K562 (cell line): ENCODE measurements at regions not wholly inside any gene's neighbourhood (a gene's known extent, or its start where the extent isn't known, plus 50 kb on each side); places are given as distances from the start of the nearest gene placed in this dataset.
A peak's percentile ranks its signal among the peaks of the same experiment; 100 is the strongest.

ENCODE experiments used
- ATAC-seq: fragments of 200-7000 bp; cut with Tn5 transposase; 3 replicates; pipeline ENCODE4 v1.9.1; 2020; ENCODE audit warnings: moderate library complexity
- BruUV-seq: library from RNA; stranded (reverse); fragments of 400-500 nt; replicated peaks from 2 replicates; lab custom pipeline; 2021; lab: Mats Ljungman, UMichigan
- CTCF ChIA-PET: fragments of 300-600 bp; formaldehyde crosslinking; extraction: SDS; loops from one replicate; lab custom pipeline; 2021; ENCODE audit warnings: low intra/inter-chr PET ratio; lab: Yijun Ruan, JAX
- POLR2A ChIA-PET: fragments of 300-600, 350-650 bp; sonication (Branson Sonifier 250); formaldehyde crosslinking; extraction: SDS; loops from one replicate; lab custom pipeline; 2021; ENCODE audit warnings: antibody characterized with exemption, inconsistent platforms; lab: Yijun Ruan, JAX
- DNase-seq, 4 experiments: peaks; one replicate each; pipeline versions ENCODE4 v3.0.0 to v3.0.0-alpha.2; 2011 to 2018; ENCODE audit warnings: low spot score in 3 of 4, mixed read lengths in 3 of 4; ENCODE audit errors: extremely low read depth in 1 of 4
- FAIRE-seq: peaks from 2 replicates; lab custom pipeline; 2011; peaks lifted over from hg19 to GRCh38; lab: Jason Lieb, UNC
- H2AFZ ChIP-seq: 2 replicates; pipeline ENCODE4 v1.6.0; 2011; ENCODE audit warnings: low read depth, low read length, control low read depth, inconsistent platforms
- H3K27ac ChIP-seq: fragments of 200-600 bp; 3 replicates; pipeline ENCODE4 v1.8.0; 2011; ENCODE audit warnings: low read depth, mild to moderate bottlenecking, control low read depth, inconsistent platforms, low read length, moderate library complexity, mixed read lengths; ENCODE audit errors: extremely low read depth
- H3K27me3 ChIP-seq, 2 experiments: fragments of 300-600 bp in 1 of 2; 2 replicates in 1 of 2; 3 replicates in 1 of 2; pipeline versions ENCODE4 v1.6.0 to v1.8.0; 2011; ENCODE audit warnings: inconsistent platforms in 2 of 2, low read length in 2 of 2, mild to moderate bottlenecking in 1 of 2, mixed read lengths in 1 of 2, moderate library complexity in 1 of 2; ENCODE audit not compliant: control insufficient read depth in 2 of 2, insufficient read depth in 2 of 2
- H3K36me3 ChIP-seq: fragments of 300-600 bp; 3 replicates; pipeline ENCODE4 v1.8.0; 2011; ENCODE audit warnings: mild to moderate bottlenecking, low read length, inconsistent platforms; ENCODE audit not compliant: control insufficient read depth, insufficient read depth
- H3K4me1 ChIP-seq, 2 experiments: fragments of 200-600 bp in 1 of 2; replicated peaks in 1 of 2; 2 replicates in 1 of 2; 3 replicates in 1 of 2; pipeline versions ENCODE4 v1.5.1 to v1.8.0; 2011; ENCODE audit warnings: inconsistent platforms in 2 of 2, low read length in 2 of 2, mild to moderate bottlenecking in 1 of 2, mixed read lengths in 1 of 2, moderate library complexity in 1 of 2; ENCODE audit not compliant: control insufficient read depth in 2 of 2, insufficient read depth in 2 of 2
- H3K4me2 ChIP-seq: 2 replicates; pipeline ENCODE4 v1.6.1; 2011; ENCODE audit warnings: low read length, control low read depth, inconsistent platforms, mixed read lengths; ENCODE audit not compliant: insufficient read depth
- H3K4me3 ChIP-seq: fragments of 200-600 bp; sonication (generic), shearing (Covaris generic); 2 replicates; pipeline ENCODE4 v1.5.1; 2016; ENCODE audit warnings: control low read depth, inconsistent platforms
- H3K79me2 ChIP-seq: fragments of 200-600 bp; 3 replicates; pipeline ENCODE4 v1.8.0; 2011; ENCODE audit warnings: low read length, inconsistent platforms; ENCODE audit not compliant: control insufficient read depth, insufficient read depth
- H3K9ac ChIP-seq, 2 experiments: 2 replicates each; pipeline versions ENCODE4 v1.6.0 to v1.6.1; 2011; ENCODE audit warnings: low read depth in 2 of 2, low read length in 2 of 2, control low read depth in 1 of 2, inconsistent platforms in 1 of 2, mild to moderate bottlenecking in 1 of 2, mixed read lengths in 1 of 2; ENCODE audit not compliant: insufficient read depth in 1 of 2
- H3K9me1 ChIP-seq: one replicate; pipeline ENCODE4 v1.6.0; 2011; ENCODE audit warnings: inconsistent platforms, mild to moderate bottlenecking, low read length, moderate library complexity; ENCODE audit not compliant: control insufficient read depth, insufficient read depth
- H3K9me3 ChIP-seq: replicated peaks from 2 replicates; pipeline ENCODE4 v1.5.1; 2011; ENCODE audit warnings: low read depth, low read length, inconsistent platforms; ENCODE audit not compliant: control insufficient read depth, insufficient read depth
- H4K20me1 ChIP-seq: replicated peaks from 2 replicates; pipeline ENCODE4 v1.6.1; 2011; ENCODE audit warnings: low read length, inconsistent platforms, mixed read lengths; ENCODE audit not compliant: control insufficient read depth, insufficient read depth
- CBFA2T3 ChIP-seq: fragments of 450-650 bp; IDR thresholded peaks from 2 replicates; pipeline ENCODE4 v1.6.1; 2017
- CREB1 ChIP-seq, 2 experiments: sonication (generic) in 1 of 2; formaldehyde crosslinking in 1 of 2; IDR thresholded peaks; 2 replicates each; pipeline versions ENCODE4 v1.6.1 to v1.8.0; 2012 to 2022; ENCODE audit warnings: inconsistent platforms in 1 of 2, mild to moderate bottlenecking in 1 of 2, missing genetic modification reagents in 1 of 2, moderate library complexity in 1 of 2
- NFIC ChIP-seq: fragments of 450-650 bp; IDR thresholded peaks from 2 replicates; pipeline ENCODE4 v1.6.1; 2017; ENCODE audit warnings: mild to moderate bottlenecking, inconsistent platforms
- POLR2AphosphoS5 ChIP-seq: IDR thresholded peaks from 2 replicates; pipeline ENCODE4 v1.6.1; 2011; ENCODE audit warnings: mild to moderate bottlenecking, low read depth, low read length, moderate library complexity; ENCODE audit not compliant: control insufficient read depth, insufficient read depth
- RFX5 ChIP-seq: IDR thresholded peaks from 2 replicates; pipeline ENCODE4 v1.6.1; 2011; ENCODE audit warnings: low read depth, mild to moderate bottlenecking, improper control_type of control experiment, low read length
- SREBF2 ChIP-seq: sonication (generic); formaldehyde crosslinking; IDR thresholded peaks from 2 replicates; pipeline ENCODE4 v1.4.0; 2020; ENCODE audit warnings: mild to moderate bottlenecking, missing genetic modification reagents
- WGBS: fragments of 100-300 bp; shearing (Covaris generic); methylation state at CpG from one replicate; pipeline ENCODE4 v1.1.6; 2016; ENCODE audit warnings: low coverage, mixed read lengths; ENCODE audit not compliant: insufficient coverage; ENCODE audit errors: missing lambda C conversion rate; 5-methylcytosine and 5-hydroxymethylcytosine counted together
- in situ Hi-C: fragments of 300-500 bp; cut with MboI; formaldehyde crosslinking; loops from 4 replicates; pipeline ENCODE4 v1.15.0; 2018; ENCODE audit warnings: inconsistent platforms, mixed read lengths
- intact Hi-C: fragments of 100-400 bp; cut with micrococcal nuclease; formaldehyde crosslinking; loops from 2 replicates; pipeline ENCODE4 v1.14.2; 2022
- TF ChIP-seq, protein P1 (sequence below): fragments of 450-650 bp; IDR thresholded peaks from 2 replicates; pipeline ENCODE4 v1.6.1; 2018; ENCODE audit not compliant: partially characterized antibody
- TF ChIP-seq, protein P2 (sequence below): IDR thresholded peaks from 2 replicates; pipeline ENCODE4 v1.6.1; 2012; ENCODE audit warnings: low read depth, low read length, improper control_type of control experiment, borderline replicate concordance

DNA sequence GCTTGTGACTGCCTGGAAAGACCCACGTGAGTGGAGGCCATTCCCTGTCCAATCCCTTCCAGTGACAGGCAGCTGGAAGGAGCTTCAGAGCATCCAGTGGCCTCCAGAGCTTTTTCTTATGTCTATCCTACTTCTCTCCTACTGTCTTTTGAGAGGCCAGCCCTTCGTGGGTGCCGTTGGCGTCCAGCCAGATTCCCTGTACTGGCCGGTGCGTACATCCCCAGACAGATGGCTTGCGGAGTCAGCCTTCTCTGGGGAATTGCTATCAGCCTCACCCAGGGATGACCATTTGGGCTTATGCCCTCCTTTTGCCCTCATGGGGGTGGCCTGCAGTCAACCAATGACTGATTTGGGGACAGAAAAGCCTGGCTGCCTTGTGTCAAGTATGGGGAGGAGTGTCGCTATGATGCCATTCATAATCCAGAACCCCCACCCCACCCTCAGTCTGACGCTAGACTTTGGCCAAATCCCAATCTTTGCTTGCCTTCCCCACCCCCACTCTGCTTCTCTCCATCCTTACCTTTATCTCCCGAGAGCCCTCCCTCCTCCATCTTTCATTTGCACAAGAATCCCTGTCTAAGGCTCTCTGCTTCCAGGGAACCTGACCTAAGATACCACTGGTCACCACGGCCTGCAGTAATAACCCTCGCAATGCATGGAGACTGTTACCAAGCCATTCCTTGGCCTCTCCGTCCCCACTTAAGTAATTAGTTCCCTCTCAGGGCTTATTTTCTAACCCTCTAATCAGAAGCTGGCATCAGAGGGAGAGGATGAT lies 150.3 kb upstream of the BCOR start:
- 13% methylated on average over 11 of the region's 13 CpGs for WGBS
- TF ChIP-seq, protein P1, sequence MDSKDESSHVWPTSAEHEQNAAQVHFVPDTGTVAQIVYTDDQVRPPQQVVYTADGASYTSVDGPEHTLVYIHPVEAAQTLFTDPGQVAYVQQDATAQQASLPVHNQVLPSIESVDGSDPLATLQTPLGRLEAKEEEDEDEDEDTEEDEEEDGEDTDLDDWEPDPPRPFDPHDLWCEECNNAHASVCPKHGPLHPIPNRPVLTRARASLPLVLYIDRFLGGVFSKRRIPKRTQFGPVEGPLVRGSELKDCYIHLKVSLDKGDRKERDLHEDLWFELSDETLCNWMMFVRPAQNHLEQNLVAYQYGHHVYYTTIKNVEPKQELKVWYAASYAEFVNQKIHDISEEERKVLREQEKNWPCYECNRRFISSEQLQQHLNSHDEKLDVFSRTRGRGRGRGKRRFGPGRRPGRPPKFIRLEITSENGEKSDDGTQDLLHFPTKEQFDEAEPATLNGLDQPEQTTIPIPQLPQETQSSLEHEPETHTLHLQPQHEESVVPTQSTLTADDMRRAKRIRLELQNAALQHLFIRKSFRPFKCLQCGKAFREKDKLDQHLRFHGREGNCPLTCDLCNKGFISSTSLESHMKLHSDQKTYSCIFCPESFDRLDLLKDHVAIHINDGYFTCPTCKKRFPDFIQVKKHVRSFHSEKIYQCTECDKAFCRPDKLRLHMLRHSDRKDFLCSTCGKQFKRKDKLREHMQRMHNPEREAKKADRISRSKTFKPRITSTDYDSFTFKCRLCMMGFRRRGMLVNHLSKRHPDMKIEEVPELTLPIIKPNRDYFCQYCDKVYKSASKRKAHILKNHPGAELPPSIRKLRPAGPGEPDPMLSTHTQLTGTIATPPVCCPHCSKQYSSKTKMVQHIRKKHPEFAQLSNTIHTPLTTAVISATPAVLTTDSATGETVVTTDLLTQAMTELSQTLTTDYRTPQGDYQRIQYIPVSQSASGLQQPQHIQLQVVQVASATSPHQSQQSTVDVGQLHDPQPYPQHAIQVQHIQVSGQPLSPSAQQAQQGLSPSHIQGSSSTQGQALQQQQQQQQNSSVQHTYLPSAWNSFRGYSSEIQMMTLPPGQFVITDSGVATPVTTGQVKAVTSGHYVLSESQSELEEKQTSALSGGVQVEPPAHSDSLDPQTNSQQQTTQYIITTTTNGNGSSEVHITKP, result no peak
- TF ChIP-seq, protein P2, sequence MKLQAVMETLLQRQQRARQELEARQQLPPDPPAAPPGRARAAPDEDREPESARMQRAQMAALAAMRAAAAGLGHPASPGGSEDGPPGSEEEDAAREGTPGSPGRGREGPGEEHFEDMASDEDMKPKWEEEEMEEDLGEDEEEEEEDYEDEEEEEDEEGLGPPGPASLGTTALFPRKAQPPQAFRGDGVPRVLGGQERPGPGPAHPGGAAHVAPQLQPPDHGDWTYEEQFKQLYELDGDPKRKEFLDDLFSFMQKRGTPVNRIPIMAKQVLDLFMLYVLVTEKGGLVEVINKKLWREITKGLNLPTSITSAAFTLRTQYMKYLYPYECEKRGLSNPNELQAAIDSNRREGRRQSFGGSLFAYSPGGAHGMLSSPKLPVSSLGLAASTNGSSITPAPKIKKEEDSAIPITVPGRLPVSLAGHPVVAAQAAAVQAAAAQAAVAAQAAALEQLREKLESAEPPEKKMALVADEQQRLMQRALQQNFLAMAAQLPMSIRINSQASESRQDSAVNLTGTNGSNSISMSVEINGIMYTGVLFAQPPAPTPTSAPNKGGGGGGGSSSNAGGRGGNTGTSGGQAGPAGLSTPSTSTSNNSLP, result no peak
- TF ChIP-seq NFIC (peak; percentile 88), POLR2AphosphoS5 (no peak), CBFA2T3 (peak; percentile 41; the same call in 1 of the 2 replicates), RFX5 (no peak), CREB1 (IDR thresholded peaks at IDR 0.05) (no peak), CREB1 (CRISPR knock-in tag; IDR thresholded peaks at IDR 0.05) (no peak), SREBF2 (CRISPR knock-in tag) (no peak)
- CTCF ChIA-PET, result no interaction called here

More for the DNA sequence above, 150.3 kb upstream of the BCOR start:
- ATAC-seq (peak; percentile 31; the same call in 2 of the 3 replicates), DNase-seq (peak; percentile 34 to 50 (median 40)), FAIRE-seq (no peak)
- Histone ChIP-seq H3K4me3 (no peak overlapping the region), H3K9me1 (no peaks in the 10 kb centered on the region), H3K36me3 (no peaks in the 10 kb centered on the region), H3K9me3 (no peaks in the 10 kb centered on the region), H4K20me1 (no peaks in the 10 kb centered on the region), H3K4me2 (peak overlapping the region; percentile 61; the same call in 1 of the 2 replicates), H3K4me1 (peaks cover 3 to 29% of the 10 kb centered on the region in 2 experiments; a peak in 4 of 5 replicates), H3K79me2 (no peaks in the 10 kb centered on the region), H3K9ac (no peak overlapping the region), H2AFZ (0 out of 2 replicates have a peak overlapping the region, but pooled peaks have one; percentile 48), H3K27ac (no peak overlapping the region), H3K27me3 (no peaks in the 10 kb centered on the region)
- BruUV-seq, result no TSS peak
- in situ Hi-C loops, result no loop called here
- POLR2A ChIA-PET, result interaction anchor here (0.8 kb wide), 1 partner anchor 13 kb away, joined by 3 read pairs; no protein-coding TSS in a partner anchor
- intact Hi-C loops, result loop anchor here (5.0 kb wide), 1 partner anchor 141 kb away; no protein-coding TSS in a partner anchor
